Stimulated activated CD4-positive, alpha-beta T cell treated with anti-CD3 and anti-CD28 coated beads, TNF-alpha, amount 100 ng/mL, for 24 hours (primary cell): ENCODE measurements at regions not wholly inside any gene's neighbourhood (a gene's known extent, or its start where the extent isn't known, plus 50 kb on each side); places are given as distances from the start of the nearest gene placed in this dataset.
A peak's percentile ranks its signal among the peaks of the same experiment; 100 is the strongest.

ENCODE experiments used
- DNase-seq, 3 experiments: peaks; one replicate each; pipeline ENCODE4 v3.0.0-alpha.2; 2020; ENCODE audit warnings: low read depth in 3 of 3

DNA sequence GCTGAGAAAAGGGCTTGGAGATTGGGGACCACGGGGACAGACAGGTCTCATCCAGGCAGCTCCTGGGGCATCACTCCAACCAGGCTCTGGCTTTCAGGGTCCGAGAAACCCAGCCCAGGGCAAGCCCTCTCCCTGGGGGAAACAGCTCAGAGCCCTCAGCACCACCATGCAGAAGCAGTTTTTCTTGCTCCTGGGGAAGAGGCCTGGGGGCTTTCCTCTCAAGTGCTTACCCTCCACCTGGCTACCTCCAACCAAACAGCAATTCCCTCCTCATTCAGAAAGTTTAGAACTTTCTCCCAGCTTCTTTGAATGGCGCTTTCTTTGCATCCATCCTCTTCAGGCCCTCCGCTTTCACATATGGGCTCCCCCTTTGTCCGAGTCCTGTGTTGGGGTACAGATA lies 110.4 kb upstream of the PHACTR3 start:
- DNase-seq = no peak

DNA sequence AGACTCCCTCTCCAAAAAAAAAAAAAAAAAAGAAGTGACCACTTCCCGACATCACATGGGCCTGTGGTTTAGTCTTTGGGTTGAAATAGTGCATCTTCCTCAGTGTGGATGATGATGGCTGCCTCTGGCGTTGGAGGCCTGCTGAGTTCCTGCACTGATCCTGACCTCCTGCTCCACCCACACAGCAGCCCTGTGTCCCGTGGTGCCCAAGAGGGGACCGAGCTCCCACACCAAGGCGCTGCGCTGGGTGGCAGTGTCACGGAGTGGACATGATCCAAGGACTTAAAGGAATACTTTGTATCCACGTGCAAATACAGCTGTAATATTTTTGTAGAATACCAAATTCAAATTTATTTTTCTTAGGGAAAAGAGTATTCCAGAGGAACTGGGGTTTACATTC lies 109.2 kb upstream of the PHACTR3 start:
- no peak for DNase-seq

DNA sequence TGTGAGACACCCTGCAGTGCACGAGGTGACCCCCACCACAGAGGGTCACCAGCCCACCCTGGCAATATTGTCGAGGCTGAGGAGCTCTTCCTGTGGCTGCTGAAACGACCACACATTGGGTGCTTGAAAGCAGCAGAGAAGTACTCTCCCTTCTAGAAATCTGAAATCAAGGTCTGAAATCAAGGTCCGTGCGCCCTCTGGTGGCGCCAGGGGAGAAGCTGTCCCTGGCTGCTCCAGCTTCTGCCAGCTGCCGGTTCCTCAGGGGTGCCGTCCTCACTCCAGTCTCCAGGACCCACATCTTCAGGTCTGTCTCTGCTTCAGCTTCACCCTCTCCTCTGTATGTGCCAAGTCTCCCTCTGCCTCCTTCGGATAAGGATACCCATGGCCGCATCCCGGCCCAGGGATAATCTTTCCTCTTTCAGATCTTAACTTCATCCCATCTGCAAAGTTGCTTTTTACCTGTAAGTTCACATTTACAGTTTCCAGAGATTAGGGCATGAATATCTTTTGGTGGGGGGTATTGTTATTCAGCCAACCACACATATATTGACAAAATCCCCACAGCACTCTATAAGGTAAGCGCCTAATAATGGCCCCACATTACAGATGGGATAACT lies 108.3 kb upstream of the PHACTR3 start:
- DNase-seq = peak; percentile 37 to 61 (median 47)

DNA sequence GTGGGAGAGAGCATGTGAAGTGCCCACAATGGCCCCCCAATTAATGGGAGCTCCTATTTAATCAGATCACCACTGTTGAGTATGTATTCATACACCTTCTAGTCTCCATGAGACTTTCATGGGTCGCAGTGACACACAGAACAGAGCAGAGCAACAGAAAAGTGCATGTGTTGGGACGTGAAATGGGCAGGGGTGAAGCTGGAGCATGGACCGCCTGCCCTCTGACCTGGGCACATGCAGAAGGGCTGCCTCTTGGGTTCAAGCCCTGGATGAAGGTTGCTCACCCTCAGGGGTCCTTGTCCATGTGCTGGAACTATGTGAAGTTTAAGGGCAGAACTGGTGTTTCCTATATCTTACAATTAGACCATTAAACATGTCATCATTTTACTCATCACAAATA lies 106.0 kb upstream of the PHACTR3 start:
- DNase-seq = no peak

DNA sequence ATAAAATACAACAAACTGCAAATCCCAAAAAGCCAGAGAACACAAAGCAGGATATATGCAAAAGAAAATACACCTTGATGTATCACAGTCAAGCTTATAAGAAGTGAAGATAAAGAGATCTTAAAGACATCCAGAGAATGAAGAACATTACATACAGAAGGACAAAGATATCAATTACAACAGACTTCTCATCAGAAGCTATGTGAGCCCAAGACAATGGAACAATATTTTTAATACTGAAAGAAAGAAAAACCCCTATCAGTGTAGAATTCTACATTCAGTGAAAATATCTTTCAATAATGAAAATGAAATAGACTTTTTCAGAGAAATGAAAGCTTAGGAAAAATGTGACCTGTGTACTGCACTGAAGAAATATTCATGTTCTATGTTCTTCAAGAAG lies 104.5 kb upstream of the PHACTR3 start:
- DNase-seq = no peak

DNA sequence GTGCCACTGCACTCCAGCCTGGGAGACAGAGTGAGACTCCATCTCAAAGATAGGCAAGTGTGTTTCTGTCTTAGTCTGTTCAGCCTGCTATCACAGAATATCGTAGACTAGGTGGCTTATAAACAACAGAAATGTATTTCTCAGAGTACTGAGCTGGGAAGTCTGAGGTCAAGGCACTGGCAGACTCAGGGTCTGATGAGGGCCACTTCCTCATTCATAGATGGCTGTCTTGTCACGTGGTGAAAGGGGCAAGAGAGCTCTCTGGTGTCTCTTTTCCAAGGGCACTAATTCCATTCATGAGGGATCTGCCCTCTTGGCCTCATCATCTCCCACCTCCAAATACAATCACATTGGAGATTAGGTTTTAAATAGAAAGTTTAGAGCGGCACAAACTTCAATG lies 95.6 kb upstream of the PHACTR3 start:
- DNase-seq = no peak

DNA sequence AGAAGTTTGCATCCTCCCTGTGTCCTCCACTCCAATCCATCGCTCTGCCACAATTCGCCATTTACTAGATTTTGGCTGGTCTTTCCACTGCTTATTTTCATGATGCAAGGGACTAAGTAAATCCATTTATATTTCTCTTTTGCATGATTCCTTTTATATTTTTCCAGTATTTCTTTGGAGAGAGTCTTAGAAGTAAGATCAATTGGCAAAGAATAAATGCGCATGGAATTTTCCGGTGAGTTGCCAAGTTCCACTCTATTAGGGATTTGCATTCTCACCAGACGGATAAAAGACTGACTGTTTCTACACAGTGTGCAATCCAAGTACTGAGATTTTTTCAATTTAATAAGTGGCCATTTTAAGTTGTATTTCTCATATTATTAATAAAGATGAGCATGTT lies 91.7 kb upstream of the PHACTR3 start:
- no peak for DNase-seq

DNA sequence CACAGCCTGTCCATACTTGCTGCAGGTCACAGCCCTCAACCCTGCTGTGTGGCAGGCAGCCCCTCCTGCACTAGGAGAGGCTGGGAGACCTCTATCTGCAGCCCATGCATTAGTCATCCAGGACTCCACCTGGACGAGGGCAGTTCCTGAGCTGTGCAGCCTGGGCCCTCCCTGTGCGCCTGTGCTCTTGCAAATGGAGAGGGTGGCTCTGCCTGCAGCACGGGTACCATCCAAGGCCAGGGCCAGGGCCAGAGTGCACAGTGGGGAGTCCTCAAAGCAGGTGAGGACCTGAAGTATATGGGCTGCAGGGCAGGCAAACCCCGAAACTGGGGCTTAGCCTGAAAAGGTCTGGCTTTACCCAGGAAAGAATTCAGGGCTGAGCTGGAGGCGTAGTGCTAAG lies 89.8 kb upstream of the PHACTR3 start:
- no peak for DNase-seq

DNA sequence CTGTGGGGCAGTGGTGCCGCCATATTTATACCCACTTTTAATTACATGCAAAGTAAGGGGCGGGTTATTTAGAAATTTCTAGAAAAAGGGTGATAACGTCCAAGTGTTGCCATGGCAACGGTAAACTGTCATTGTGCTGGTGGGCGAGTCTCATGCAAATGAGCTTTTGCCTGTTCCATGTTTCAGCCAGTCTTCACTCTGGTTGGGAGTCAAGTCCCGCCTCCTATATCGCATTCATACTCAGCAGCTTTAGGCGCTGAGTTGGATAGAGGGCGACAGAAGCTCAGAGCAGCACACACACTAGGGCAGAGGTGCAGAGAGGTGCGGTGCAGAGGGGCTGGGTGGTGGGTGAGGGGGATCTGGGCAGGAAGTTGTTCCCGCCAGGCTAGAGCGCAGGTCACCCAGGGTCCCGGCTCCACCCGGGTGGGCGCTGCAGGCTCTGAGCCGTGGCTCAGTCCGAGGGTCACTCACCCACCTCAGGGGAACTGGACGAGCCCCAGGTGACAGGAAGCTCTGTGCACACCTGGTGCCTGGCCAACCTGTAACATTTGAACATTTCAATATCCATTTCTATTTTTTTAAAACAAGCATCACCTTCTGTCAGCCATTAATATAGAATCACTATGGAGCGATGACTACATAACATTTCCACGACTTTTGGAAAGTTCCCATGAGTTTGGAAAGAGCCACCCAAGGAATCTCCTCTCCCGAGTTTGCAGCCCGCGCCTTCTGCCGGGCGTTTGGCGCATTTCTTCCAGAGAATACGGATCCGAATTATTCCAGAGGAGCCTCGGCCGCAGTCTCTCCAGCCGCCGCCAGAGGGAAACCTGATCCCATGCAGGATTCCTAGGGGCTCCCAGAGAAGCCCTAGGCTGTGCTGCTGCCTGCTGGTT lies 89.1 kb upstream of the PHACTR3 start:
- DNase-seq = peak in 1 of 3 experiments; percentile 27

DNA sequence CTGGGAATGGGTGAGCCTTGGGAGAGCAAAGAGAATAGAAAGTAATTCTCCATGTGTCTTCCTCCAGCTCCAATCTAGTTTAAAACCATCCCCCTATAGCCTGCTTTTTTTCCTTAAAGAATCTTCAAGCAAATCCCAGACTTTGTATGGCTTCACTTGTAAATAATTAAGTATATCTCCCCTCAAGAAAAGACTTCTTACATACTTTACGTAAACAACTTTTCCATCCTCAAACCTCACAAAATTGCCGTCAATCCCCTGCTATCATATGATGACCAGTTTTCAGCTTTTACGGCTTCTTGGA lies 88.5 kb upstream of the PHACTR3 start:
- no peak for DNase-seq

DNA sequence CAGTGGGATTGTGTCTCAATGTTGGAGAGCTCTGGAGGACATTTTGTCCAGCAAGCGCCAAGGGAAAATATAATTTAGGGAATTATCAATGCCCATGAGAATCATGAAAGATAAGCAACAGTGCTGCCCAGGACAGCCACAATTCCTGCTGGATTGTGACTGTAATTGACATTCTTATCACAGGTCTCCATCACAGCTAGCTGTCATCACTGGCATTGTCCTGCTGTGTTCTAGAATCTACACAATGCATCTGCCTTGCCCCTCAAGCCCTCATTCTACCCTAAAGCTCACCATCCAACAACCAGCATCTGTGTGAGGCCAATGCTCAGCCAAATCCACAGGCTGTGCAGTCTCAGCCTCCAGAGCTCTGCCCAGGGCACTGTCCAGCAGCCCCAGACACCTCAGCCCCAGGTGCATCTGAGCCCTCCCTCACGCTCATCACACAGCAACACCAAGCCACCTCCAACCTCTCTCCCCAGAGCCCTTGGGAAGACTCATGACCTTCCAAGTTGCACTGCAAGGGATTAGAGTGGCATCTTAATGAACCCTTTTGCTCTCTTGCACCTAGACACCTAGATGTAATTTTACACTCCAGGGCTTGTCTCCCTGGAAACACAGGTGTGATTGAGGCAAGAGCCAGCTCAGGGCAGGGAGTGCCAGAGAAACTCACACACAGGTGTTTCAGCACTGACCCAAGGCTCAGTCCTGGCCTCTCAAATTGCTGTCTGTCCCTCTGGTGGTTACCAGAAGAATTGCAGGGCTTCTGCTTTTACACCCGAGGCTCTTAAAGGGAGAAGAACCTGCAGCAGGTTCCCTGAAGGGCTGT lies 85.2 kb upstream of the PHACTR3 start:
- peak in 1 of 3 experiments; percentile 11 for DNase-seq

DNA sequence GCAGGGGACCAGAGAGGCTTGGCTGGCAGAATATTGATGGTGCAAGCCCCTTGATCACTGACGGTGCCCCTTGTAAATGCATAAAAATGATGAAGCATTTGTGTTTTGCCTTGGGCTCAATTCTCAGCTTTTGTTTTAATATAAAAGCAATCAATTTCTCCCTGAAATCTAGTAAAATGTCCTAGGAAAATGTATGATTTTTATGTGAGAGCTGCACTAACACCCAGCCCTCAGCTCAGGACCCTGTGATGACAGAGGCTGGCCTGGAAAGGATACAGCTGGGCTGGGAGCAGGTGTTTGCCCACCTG lies 84.7 kb upstream of the PHACTR3 start:
- DNase-seq = no peak

DNA sequence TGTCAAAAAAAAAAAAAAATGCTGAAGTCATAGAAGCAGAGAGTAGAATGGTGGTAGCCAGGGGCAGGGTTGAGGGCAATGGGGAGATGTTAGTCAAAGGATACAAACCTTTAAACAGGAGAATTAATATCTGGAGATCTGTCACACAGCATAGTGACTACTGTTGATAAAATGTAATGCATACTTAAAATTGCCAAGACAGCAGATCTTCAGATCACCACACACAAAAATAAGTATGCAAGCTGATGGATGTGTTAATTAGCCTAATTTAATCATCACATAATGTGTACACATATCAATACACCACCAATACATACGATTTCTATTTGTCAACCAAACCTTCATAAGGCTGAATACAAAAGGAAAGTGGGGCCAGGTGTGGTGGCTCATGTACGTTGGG lies 83.5 kb upstream of the PHACTR3 start:
- no peak for DNase-seq

DNA sequence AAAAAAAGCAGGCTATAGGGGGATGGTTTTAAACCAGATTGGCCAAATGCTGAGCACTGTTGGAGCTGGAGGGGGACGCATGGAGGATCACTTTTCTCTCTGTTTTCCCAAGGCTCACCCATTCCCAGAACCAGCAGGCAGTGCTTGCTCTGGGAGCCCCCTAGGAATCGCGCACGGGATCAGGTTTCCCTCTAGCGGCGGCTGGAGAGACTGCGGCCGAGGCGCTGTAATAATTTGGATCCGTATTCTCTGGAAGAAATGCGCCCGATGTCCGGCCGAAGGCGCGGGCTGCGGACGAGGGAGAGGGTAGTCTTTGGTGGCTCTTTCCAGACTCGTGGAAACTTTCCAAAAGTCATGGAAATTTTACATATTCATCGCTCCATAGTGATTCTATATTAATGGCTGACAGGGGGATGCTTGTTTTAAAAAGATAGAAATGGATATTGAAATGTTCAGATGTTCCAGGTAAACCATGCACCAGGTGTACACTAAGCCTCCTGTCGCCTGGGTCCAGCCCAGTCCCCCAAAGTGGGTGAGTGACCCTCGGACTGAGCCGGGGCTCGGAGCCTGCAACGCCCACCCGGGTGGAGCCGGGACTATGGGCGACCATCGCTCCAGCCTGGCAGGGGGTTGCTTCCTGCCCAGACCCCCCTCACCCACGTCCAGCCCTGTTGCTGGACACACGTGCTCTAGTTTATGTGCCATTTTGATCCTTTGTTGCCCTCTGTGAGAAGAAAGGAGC lies 78.7 kb upstream of the PHACTR3 start:
- DNase-seq = peak in 1 of 3 experiments; percentile 26

DNA sequence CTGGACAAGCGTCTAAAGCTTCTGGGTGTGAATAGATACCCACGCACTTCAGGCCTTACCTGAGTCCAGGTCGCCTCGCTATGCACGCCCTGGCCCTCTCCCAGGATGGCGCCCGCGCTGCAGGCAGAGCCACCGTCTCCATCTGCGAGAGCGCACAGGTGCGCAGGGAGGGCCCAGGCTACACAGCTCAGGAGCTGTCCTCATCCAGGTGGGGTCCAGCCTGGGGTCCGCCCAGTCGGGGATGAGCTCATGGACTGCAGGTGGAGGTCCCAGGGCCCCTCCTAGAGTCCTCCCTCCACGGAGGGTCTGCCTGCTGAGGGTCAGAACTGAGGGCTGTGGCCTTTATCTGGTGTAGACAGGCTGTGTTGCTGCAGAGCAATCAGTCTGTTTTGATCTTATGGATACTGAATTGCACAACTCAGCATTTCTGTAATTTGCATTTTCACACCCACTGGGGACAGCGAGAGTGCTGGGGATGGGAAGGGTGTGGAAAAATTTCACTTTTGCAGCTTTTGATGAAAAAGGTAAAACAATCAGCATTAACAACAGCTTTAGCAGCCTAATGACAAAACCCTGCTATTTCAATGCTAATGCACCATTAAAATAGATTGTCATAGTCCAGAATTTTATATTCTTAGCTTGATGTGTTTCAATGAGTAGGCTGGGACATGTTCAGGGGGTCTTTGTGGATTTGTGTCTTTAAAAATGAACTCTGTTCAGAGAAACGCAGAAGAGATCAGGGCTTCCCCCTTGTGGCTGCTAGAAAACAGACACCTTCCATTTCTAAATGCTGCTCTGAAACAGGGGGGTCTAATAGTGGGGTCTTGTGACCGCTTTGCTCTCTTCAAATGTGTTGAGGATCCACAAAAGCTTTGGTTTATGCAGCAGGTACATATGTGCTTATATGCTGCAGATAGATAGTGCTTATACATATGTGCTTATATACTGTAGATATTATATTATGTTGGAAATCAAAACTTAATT lies 77.8 kb upstream of the PHACTR3 start:
- no peak for DNase-seq

DNA sequence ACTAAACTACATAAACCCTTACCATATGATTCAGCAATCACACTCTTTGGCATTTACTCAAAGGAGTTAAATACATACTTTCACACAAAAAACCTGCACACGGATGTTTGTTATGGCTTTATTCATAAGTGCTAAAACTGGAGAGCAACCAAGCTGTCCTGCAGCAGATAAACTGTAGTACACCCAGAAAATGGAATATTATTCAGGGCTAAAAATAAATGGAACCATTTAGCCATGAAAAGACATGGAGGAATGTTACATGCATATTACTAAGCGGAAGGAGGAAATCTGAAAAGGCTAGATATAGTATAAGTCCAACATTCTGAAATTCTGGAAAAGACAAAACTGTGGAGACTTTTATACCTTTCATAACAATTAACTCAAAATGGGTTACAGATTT lies 73.6 kb upstream of the PHACTR3 start:
- DNase-seq = no peak

DNA sequence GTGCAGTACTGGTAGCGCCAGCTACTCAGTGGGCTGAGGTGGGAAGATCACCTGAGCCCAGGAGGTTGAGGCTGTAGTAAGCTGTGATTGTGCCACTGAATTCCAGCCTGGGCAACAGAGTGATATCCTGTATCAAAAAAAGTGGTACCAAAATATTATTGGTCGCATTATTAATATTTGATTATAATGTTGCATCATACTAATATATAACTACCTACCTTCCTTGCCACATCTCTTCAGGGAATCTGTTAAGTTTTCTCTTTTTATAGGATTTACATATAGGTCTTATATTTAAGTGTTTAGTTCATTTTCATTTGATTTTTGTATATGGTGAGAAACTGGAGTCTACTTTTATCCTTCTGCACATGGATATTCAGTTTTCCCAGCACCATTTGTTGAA lies 66.3 kb upstream of the PHACTR3 start:
- no peak for DNase-seq

DNA sequence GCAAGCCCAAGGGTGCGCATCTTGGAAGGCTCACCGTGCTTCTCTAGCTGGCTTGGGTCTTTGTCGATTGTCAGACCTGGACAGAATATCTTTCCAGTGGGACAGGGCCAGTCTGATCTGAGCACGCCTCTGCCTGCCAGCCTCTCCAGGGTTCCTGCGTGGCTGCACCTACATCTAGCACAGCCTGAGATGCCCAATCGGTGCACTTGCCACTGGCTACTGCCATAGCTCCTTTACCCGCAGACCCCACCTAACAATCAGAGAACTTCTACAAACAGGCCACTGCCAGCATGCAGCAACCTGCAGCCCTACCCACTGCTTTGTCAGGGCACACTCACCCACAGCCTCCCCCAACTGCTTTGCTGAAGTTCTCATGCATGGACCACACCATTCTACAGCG lies 56.7 kb upstream of the PHACTR3 start:
- no peak for DNase-seq
